ENCODE measurements at regions not wholly inside any gene's neighbourhood (a gene's known extent, or its start where the extent isn't known, plus 50 kb on each side); places are given as distances from the start of the nearest gene placed in this dataset.

GRCh38 chr11:123286761-123287160 is 91.7 kb upstream of the CLMP start:
- TF ChIP-seq CTCF (IDR thresholded peaks at IDR 0.05 in 4 of 5, conservative IDR thresholded peaks at IDR 0.05 in 1 of 5) (no peak), POLR2A (IDR thresholded peaks at IDR 0.05) (no peak)
